ENCODE measurements at regions not wholly inside any gene's neighbourhood (a gene's known extent, or its start where the extent isn't known, plus 50 kb on each side); places are given as distances from the start of the nearest gene placed in this dataset.

DNA sequence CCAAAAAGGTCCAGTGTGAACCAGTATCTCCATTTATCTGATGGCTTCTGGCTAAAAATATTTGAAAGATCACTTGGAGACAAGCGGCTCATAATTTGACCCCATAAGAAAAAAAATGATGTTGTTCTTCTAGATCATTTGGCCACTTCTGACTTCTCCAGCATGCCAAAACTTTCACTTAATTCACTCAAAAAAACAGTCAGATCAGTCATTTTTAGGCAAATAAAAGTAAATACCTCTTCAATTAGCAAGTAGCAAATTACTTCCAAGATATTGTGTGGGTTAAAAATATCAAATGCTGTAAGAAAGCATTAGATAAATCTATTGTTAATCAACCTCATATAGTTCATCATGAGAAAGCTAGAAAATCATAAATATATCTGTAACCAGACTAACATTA lies 106.0 kb downstream of the ZC3H11B start:
- H3K9me3 Mint-ChIP-seq, result peaks cover 0 to 3% (median 1%) of the 10 kb centered on the region in 8 donors
- no peak overlapping the region for H3K27ac ChIP-seq (ENCODE audit: low read depth, low read length)
- no peak overlapping the region for H3K27ac Mint-ChIP-seq
- no peaks in the 10 kb centered on the region for H3K27me3 Mint-ChIP-seq
- no peaks in the 10 kb centered on the region for H3K27me3 ChIP-seq (ENCODE audit: insufficient read depth, low read length)
- no peak overlapping the region for H3K4me3 Mint-ChIP-seq
- no peaks in the 10 kb centered on the region for H3K36me3 ChIP-seq (ENCODE audit: insufficient read depth, low read length)
- intact Hi-C loops (cut with micrococcal nuclease), result no loop called here
- DNase-seq, result no peak
- ChIA-PET CTCF (ENCODE audit: partially characterized antibody) (no interaction called here), POLR2A (ENCODE audit: partially characterized antibody) (no interaction called here)
- H3K4me3 ChIP-seq (ENCODE audit: low read length in 2 of 2), result no peak overlapping the region
- H3K9me3 ChIP-seq (ENCODE audit: control insufficient read depth in 1 of 2, low read length in 2 of 2), result no peaks in the 10 kb centered on the region
- no peaks in the 10 kb centered on the region for H3K4me1 Mint-ChIP-seq
- no peaks in the 10 kb centered on the region for H3K4me1 ChIP-seq (ENCODE audit: insufficient read depth, low read length)
- no peaks in the 10 kb centered on the region for H3K36me3 Mint-ChIP-seq

DNA sequence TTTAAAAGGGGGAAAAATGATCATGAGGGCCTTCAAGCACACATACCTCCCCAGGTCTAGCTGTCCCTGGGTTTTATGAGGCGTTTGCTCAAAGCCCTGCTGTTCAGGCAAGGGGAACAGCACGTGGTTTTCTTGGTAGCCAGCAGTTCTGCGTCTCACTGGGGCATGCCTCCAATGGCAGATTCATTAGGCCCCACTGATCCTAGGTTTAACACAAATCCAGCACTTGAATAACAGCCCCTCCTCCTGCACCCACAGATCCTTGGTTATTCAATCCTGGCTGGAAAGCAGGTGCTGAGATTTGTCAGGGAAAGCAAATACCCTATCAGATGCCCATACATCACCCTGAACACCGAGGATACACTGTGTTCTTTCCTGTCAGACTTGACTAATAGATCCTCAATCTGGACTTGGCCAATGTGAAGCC lies 106.4 kb downstream of the ZC3H11B start:
- H3K27me3 ChIP-seq (ENCODE audit: insufficient read depth, low read length), result no peaks in the 10 kb centered on the region
- CTCF ChIA-PET (ENCODE audit: partially characterized antibody), result no interaction called here
- no peaks in the 10 kb centered on the region for H3K4me1 ChIP-seq (ENCODE audit: insufficient read depth, low read length)
- Mint-ChIP-seq H3K27me3 (no peaks in the 10 kb centered on the region), H3K27ac (no peak overlapping the region), H3K36me3 (no peaks in the 10 kb centered on the region), H3K4me3 (no peak overlapping the region), H3K9me3 (peaks cover 0 to 4% (median 1%) of the 10 kb centered on the region in 8 donors), H3K4me1 (no peaks in the 10 kb centered on the region)
- intact Hi-C loops (cut with micrococcal nuclease), result no loop called here
- H3K27ac ChIP-seq (ENCODE audit: low read depth, low read length), result no peak overlapping the region
- no peaks in the 10 kb centered on the region for H3K36me3 ChIP-seq (ENCODE audit: insufficient read depth, low read length)
- POLR2A ChIA-PET (ENCODE audit: partially characterized antibody), result no interaction called here
- DNase-seq, result no peak
- H3K9me3 ChIP-seq (ENCODE audit: control insufficient read depth in 1 of 2, low read length in 2 of 2), result no peaks in the 10 kb centered on the region
- no peak overlapping the region for H3K4me3 ChIP-seq (ENCODE audit: low read length in 2 of 2)

DNA sequence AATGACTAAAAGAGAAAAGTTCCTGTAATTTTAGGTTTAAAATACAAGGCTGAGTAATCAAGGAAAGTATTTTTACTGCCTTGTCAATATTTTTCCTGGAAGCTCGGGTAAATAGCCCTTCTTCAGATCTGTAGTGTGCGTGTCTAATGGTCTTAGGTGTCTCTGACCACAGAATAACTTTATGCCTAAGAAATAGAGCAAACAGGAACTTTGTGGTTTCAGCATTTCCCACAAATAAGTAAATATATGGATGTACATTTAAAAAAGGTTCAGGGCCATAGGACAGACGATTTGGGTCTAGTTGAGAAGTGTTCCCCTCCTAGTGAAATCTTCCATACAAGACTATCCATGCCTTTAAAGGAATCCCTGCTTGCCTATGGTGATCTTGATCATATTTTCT lies 107.0 kb downstream of the ZC3H11B start:
- H3K27ac Mint-ChIP-seq, result no peak overlapping the region
- POLR2A ChIA-PET (ENCODE audit: partially characterized antibody), result no interaction called here
- H3K36me3 Mint-ChIP-seq, result no peaks in the 10 kb centered on the region
- peaks cover 0 to 4% (median 1%) of the 10 kb centered on the region in 8 donors for H3K9me3 Mint-ChIP-seq
- no peaks in the 10 kb centered on the region for H3K4me1 Mint-ChIP-seq
- Histone ChIP-seq H3K4me1 (ENCODE audit: insufficient read depth, low read length) (no peaks in the 10 kb centered on the region), H3K36me3 (ENCODE audit: insufficient read depth, low read length) (no peaks in the 10 kb centered on the region), H3K27ac (ENCODE audit: low read depth, low read length) (no peak overlapping the region), H3K4me3 (ENCODE audit: low read length in 2 of 2) (no peak overlapping the region), H3K27me3 (ENCODE audit: insufficient read depth, low read length) (no peaks in the 10 kb centered on the region), H3K9me3 (ENCODE audit: control insufficient read depth in 1 of 2, low read length in 2 of 2) (no peaks in the 10 kb centered on the region)
- DNase-seq, result no peak
- no peaks in the 10 kb centered on the region for H3K27me3 Mint-ChIP-seq
- CTCF ChIA-PET (ENCODE audit: partially characterized antibody), result no interaction called here
- H3K4me3 Mint-ChIP-seq, result no peak overlapping the region
- intact Hi-C loops (cut with micrococcal nuclease), result no loop called here

DNA sequence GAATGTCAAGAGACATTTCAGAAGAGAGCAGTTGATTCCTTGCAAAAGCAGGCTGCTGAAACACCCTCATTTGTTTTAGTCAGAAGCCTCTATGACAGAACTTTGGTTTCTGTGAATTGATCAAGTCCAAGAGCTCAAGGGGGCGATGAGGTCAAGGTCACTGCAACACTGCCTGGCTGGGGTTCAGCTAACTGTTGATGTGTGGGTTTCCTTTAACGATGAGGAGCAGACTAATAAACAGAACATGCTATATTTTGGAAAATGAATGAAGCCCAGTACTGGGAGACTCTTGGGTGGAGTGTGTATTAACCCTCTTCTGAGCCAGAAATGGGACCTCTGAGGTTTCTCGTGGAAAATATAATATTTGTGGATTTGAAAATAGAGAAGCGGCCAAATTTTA lies 109.3 kb downstream of the ZC3H11B start:
- H3K4me3 ChIP-seq (ENCODE audit: low read length in 2 of 2), result no peak overlapping the region
- Mint-ChIP-seq H3K4me3 (no peak overlapping the region), H3K9me3 (peaks cover 0 to 4% (median 2%) of the 10 kb centered on the region in 8 donors), H3K36me3 (no peaks in the 10 kb centered on the region), H3K4me1 (no peaks in the 10 kb centered on the region), H3K27me3 (no peaks in the 10 kb centered on the region), H3K27ac (no peak overlapping the region)
- intact Hi-C loops (cut with micrococcal nuclease), result no loop called here
- no peak overlapping the region for H3K27ac ChIP-seq (ENCODE audit: low read depth, low read length)
- H3K36me3 ChIP-seq (ENCODE audit: insufficient read depth, low read length), result no peaks in the 10 kb centered on the region
- H3K9me3 ChIP-seq (ENCODE audit: control insufficient read depth in 1 of 2, low read length in 2 of 2), result no peaks in the 10 kb centered on the region
- no peaks in the 10 kb centered on the region for H3K4me1 ChIP-seq (ENCODE audit: insufficient read depth, low read length)
- CTCF ChIA-PET (ENCODE audit: partially characterized antibody), result no interaction called here
- POLR2A ChIA-PET (ENCODE audit: partially characterized antibody), result no interaction called here
- DNase-seq, result no peak
- H3K27me3 ChIP-seq (ENCODE audit: insufficient read depth, low read length), result no peaks in the 10 kb centered on the region

DNA sequence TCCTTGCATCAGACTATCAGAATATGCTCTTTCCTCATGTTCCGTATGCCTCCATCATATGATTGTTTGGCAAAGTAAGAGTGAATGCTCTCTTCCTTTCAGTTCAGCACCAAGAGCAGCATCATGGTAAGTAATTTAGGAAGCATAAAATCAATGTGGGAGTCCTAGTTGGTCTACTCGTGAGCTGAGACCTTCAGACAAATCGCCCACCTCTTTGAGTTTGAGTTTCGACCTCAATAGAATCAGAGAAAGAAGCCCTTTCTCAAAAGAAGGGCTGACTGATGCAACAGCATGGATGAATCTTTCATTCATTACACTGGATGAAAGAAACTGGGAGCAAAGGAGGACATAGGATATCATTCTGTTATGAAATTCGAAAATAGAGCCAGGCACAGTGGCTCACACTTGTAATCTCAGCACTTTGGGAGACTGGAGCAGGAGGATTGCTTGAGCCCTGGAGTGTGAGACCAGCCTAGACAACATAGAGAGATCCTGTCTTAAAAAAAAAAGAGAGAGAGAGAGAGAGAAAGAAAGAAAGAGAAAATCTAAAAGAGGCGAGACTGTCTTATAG lies 112.5 kb downstream of the ZC3H11B start:
- intact Hi-C loops (cut with micrococcal nuclease), result no loop called here
- H3K4me1 Mint-ChIP-seq, result no peaks in the 10 kb centered on the region
- H3K4me1 ChIP-seq (ENCODE audit: insufficient read depth, low read length), result no peaks in the 10 kb centered on the region
- POLR2A ChIA-PET (ENCODE audit: partially characterized antibody), result no interaction called here
- no peaks in the 10 kb centered on the region for H3K9me3 ChIP-seq (ENCODE audit: control insufficient read depth in 1 of 2, low read length in 2 of 2)
- H3K27ac ChIP-seq (ENCODE audit: low read depth, low read length), result no peak overlapping the region
- peaks cover 0 to 4% (median 3%) of the 10 kb centered on the region in 8 donors for H3K9me3 Mint-ChIP-seq
- no peak overlapping the region for H3K27ac Mint-ChIP-seq
- CTCF ChIA-PET (ENCODE audit: partially characterized antibody), result no interaction called here
- no peaks in the 10 kb centered on the region for H3K36me3 ChIP-seq (ENCODE audit: insufficient read depth, low read length)
- H3K36me3 Mint-ChIP-seq, result no peaks in the 10 kb centered on the region
- no peaks in the 10 kb centered on the region for H3K27me3 Mint-ChIP-seq
- H3K4me3 Mint-ChIP-seq, result no peak overlapping the region
- no peaks in the 10 kb centered on the region for H3K27me3 ChIP-seq (ENCODE audit: insufficient read depth, low read length)
- no peak for DNase-seq
- H3K4me3 ChIP-seq (ENCODE audit: low read length in 2 of 2), result no peak overlapping the region

DNA sequence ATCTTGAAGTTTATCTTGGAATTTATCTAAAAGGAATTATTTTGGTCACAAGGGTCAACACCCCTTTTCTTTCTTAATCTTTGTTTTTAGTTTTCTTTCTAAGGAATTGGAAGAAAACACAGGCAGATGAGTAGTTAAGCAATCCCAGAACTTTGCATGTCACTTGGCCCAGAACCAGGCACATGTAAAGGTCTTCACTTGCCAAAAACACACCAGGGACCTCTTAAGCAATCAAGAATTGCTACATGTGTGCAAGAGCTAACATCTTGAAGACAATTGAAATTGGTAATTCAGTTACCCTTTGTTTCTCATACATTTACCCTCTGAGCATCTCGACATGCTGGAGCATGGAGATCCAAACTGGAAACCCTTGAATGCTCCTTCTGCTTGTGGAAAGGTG lies 114.2 kb downstream of the ZC3H11B start:
- no peak for DNase-seq
- H3K36me3 Mint-ChIP-seq, result no peaks in the 10 kb centered on the region
- H3K9me3 ChIP-seq (ENCODE audit: control insufficient read depth in 1 of 2, low read length in 2 of 2), result no peaks in the 10 kb centered on the region
- H3K27me3 ChIP-seq (ENCODE audit: insufficient read depth, low read length), result no peaks in the 10 kb centered on the region
- H3K36me3 ChIP-seq (ENCODE audit: insufficient read depth, low read length), result no peaks in the 10 kb centered on the region
- no peak overlapping the region for H3K4me3 ChIP-seq (ENCODE audit: low read length in 2 of 2)
- no peak overlapping the region for H3K27ac ChIP-seq (ENCODE audit: low read depth, low read length)
- no peaks in the 10 kb centered on the region for H3K27me3 Mint-ChIP-seq
- no peaks in the 10 kb centered on the region for H3K4me1 ChIP-seq (ENCODE audit: insufficient read depth, low read length)
- CTCF ChIA-PET (ENCODE audit: partially characterized antibody), result no interaction called here
- H3K9me3 Mint-ChIP-seq, result peaks cover 0 to 4% (median 2%) of the 10 kb centered on the region in 8 donors
- intact Hi-C loops (cut with micrococcal nuclease), result no loop called here
- no peak overlapping the region for H3K27ac Mint-ChIP-seq
- no peaks in the 10 kb centered on the region for H3K4me1 Mint-ChIP-seq
- H3K4me3 Mint-ChIP-seq, result no peak overlapping the region
- POLR2A ChIA-PET (ENCODE audit: partially characterized antibody), result no interaction called here

DNA sequence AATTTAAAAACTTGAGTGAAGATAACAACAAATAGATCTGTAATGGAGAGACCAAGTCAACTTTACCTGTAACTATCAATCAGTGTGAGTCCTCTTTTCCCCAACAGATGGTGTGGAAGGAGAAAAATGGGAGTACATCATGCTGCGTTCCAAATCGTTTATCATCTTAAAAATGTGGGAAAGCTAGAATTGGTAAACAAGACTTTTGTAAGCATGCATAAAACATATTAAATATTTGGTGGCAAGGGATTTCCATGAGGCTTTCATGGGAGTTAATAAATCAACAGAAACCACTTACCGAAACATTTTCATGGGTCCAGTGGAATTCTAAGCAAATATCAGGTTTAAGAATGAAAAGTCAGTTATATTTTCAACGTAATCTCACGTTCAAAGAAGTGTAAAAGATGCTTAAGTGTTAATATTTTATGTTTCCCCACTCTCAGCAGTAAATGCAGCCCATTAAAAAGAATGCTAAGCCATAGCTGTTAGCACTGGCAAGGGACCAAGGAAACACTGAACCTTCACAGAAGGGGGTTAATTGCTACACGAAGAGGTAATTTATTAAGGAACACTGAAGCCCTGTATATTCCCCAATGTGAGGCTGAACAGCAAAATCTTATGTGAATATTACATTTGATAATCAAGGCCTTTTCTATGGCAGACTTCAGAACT lies 117.0 kb downstream of the ZC3H11B start:
- no peak overlapping the region for H3K4me3 Mint-ChIP-seq
- Histone ChIP-seq H3K9me3 (ENCODE audit: control insufficient read depth in 1 of 2, low read length in 2 of 2) (no peaks in the 10 kb centered on the region), H3K4me3 (ENCODE audit: low read length in 2 of 2) (no peak overlapping the region), H3K4me1 (ENCODE audit: insufficient read depth, low read length) (no peaks in the 10 kb centered on the region), H3K27ac (ENCODE audit: low read depth, low read length) (no peak overlapping the region), H3K27me3 (ENCODE audit: insufficient read depth, low read length) (no peaks in the 10 kb centered on the region), H3K36me3 (ENCODE audit: insufficient read depth, low read length) (no peaks in the 10 kb centered on the region)
- H3K9me3 Mint-ChIP-seq, result peaks cover 0 to 4% (median under 1%) of the 10 kb centered on the region in 8 donors
- no peaks in the 10 kb centered on the region for H3K27me3 Mint-ChIP-seq
- no peaks in the 10 kb centered on the region for H3K36me3 Mint-ChIP-seq
- CTCF ChIA-PET (ENCODE audit: partially characterized antibody), result no interaction called here
- H3K4me1 Mint-ChIP-seq, result no peaks in the 10 kb centered on the region
- no peak for DNase-seq
- intact Hi-C loops (cut with micrococcal nuclease), result no loop called here
- POLR2A ChIA-PET (ENCODE audit: partially characterized antibody), result no interaction called here
- no peak overlapping the region for H3K27ac Mint-ChIP-seq
